Brain pericyte (primary cell): ENCODE measurements at regions not wholly inside any gene's neighbourhood (a gene's known extent, or its start where the extent isn't known, plus 50 kb on each side); places are given as distances from the start of the nearest gene placed in this dataset.

ENCODE experiments used
- DNase-seq: peaks from one replicate; pipeline ENCODE4 v3.0.0-alpha.2; 2012; ENCODE audit warnings: low read depth, low spot score

DNA sequence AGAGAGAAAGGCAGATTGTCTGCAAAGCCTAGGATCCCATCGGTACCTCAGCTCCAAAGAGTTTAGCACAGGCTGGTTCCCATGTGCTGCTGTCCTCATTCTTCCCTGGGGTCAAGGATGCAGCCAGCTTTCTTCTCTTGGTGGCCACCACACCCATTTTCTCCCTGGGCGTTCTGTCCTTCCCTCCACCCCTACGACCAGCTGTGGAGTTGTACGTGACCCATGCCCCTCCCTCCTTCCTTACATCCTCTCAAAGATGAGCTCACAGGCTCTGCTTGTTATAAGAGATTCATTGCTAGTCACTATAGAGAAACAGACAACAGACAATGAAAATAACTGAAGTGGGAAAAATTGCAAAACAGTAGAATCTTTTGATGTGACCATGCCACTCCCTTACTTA, 74.0 kb upstream of the KLF3 start:
- no peak for DNase-seq

DNA sequence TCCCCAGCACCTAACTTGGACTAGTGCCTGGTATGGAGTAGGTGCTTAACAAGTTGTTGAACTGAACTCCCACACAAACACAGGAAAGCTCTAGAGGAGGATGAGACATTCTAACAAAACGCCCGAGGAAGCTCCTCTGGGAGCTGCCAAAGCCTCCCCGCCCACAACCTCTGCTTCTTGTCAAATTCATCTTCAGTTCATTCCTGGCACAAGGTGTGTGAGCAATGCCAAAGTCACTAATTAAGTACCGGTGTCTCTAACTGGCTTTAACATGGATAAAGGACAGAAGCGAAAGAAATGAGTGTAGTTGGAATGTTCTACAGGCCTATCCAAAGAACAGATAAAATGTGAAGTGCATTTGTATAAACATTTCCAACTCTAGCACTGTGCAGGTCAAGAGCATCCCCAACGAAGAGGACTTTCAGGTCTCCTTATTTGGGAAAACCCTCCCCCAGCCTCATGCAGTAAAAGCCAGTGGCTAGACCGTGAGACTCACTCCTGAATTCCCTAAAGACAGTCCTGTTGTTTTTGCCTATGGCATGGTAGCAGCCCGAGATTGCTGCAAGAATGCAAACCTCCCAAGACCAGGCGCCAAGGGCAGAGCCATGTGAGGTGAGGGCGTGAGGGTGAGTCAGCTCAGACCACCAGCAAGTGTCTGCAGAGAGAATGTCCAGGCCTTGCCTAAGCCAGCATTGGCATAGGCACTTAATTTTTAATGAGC, 72.2 kb upstream of the KLF3 start:
- no peak for DNase-seq

DNA sequence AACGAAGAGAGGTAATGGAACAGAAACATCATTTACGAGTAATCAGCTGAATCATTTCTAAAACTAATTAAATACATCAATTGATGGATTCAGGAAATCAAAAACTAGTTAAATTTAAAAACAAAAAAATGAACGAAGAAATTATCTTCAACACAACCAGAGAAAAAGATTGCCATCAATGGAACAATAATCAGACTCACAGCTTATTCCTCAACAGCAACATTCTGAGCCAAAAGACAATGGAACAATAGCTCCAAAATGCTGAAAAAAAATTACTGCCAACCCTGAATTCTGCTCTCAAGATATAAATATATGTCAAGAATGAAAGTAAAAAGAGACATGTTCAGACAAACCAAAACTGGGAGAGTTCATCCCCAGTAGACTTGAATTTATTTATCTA, 65.5 kb upstream of the KLF3 start:
- DNase-seq = no peak

DNA sequence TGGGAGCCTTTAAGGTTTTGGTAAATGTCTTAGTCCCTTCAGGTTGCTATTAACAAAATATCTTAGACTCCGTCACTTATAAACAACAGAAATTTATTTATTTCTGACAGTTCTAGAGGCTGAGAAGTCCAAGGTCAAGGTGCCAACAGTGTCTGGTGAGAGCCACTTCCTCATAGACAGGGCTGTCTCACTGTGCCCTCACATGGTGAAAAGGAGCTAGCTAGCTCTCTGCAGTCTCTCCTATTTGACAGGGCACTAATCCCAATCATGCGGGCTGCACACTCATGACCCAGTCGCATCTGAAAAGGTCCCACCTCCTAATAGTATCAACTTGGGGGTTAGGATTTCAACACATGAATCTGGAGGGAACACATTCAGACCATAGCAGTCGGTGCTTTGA, 63.4 kb upstream of the KLF3 start:
- no peak for DNase-seq

DNA sequence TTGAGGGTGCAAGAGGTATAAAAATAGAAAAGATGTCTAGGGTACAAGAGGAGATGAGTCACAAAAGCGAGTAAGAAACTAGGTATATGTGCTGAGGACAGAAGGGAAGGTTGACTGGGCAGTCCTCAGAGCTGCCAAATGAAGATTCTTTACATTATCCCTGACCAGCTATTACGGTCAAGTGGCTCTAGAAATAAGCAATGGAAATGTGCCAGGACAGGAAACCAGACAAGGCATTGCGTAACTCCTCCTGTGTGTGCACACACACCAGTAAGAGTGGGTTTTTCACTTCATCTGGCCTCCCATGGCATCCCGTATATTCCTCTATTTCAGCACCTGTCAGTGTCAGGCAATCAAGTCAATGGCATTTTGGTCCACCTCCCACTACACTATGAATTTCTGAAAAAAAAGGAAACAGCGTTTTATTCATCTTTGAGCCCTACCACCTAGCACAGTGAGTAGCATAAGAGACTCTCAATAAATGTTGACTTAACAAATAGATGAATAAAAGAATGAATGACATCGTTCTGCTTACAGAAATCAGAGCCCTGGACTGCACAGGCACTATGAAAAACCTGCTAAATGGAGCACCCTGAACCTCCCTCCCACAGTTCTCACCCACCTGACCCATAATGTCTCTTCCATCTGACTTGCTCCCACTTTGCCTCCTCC, 62.6 kb upstream of the KLF3 start:
- DNase-seq = no peak

DNA sequence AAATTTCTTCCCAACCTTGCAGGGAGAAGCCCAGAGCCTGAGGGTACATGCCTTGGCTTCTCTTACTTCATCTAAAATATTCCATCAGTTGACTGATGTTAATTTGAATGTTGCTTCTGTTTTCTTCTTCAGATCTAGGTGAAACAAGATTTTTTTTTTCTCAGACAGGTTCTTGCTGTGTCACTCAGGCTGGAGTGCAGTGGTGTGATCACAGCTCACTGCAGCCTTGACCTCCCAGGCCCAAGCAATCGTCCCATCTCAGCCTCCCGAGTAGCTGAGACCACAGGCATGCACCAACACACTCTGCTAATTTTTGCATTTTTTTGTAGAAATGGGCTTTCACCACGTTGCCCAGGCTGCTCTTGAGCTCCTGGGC, 62.1 kb upstream of the KLF3 start:
- no peak for DNase-seq

DNA sequence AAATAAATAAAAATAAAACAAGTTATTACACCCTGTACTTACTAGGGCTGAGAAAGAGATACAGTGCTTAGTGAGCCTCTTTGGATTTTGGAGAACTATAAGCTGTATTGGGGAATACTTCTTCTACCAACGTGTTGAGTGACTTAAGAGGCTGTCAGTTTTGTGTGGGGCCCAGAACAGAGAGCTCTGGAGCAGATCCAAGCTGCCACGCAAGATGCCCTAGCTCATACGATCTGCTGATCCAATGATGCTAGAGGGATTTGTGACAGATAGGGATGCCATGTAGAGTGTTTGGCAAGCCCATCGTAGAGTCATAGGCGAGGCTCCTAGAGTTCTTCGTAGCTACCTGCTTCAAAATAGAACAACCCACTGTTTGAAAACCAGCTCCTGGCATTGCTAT, 60.3 kb upstream of the KLF3 start:
- no peak for DNase-seq

DNA sequence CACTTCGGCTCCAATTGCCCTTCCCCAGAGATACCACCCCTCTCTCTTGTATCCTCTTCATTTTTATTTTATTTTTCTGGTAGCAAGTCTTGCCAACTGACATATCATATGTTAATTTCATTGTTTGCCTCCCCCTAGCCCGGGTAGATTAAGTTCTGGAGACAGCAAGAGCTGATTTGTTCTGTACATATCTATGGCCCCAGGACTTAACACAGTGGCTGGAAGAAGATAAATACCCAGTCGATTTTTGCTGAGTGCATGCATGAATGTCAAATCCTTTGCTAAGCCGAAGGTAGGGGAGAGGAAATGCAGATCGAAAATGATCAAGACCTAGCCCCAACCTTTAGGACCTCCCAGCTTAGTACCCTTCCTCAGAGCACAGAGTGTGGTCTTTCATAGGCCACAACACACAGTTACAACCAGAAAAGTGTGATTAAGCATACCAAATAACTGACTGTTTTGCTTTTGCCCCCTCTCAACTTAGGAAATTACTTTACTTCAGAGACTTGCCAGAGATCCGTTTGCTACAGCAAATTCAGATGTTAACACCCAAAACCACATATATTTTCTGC, 58.7 kb upstream of the KLF3 start:
- DNase-seq = no peak

DNA sequence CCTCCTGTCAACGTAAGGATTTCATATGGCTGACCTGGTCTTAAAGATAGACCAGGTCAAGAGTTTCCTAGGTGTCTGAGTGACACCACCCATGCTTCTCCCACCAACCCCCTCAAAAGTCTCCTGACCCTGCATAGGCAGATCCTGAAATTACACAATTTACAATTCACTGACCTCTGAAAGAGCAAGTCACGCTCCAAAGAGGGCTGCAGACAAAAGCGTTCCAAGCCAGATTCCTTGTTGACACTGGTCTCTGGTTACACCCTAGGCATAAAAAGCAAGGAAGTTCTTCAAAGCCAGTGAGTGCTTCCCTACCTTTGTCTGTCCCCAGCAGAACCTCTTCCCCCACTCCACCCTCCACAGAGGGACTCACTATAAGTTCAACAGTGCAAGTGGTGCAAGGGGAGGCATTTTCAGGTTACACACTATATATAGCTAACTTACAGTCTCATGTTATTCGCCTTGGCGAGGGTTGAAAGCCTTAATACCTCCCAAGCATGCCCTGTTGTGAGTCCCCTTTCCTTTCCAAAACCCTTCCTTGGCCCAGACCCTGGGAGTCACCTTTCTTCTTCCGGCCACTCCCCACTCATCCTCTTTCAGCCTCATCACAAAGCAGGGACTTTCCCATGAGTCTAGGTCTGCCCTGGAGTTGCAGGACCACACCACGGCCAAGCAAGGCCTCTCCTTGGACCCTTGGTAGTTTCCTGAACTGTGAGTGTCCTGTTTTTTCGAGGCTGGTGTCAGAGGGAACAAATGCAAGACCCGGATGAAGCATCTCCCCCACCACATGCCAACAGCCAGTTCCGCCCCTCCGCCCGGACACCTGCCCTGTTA, 58.0 kb upstream of the KLF3 start:
- no peak for DNase-seq

DNA sequence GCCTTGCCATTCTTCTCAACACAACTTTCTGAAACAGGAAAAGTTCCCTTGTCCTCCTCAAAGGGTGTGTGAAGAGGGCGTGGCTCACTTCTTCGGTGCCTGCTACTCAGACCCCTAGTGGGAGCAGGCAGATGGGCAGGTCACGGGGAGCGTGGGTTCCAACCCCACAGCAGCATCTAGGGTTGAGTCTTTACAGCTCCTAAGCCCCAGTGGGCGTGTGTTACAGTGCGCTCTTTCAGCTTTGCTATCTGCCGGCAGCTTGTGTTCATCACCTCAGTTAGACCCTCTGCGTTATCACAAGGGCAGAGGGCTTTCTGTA, 57.5 kb upstream of the KLF3 start:
- no peak for DNase-seq

DNA sequence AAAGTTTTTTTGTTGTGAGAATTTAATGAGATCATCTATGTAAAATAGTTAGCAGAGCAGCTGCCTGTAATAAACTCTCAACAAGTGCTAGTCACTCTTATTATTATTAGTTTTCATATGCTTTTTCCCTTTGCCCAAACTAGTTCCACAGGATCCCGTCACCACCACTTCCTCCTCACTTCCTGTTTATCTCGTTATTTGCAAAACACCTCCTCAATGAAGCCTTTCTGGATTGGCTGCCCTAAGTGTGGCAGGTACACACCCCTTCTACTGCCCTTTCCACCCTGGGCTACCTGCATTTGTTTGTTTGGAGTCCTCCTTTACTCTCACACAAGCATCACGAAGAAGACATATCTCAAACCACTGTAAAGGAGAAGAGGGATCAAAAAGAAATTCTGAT, 54.4 kb upstream of the KLF3 start:
- no peak for DNase-seq

DNA sequence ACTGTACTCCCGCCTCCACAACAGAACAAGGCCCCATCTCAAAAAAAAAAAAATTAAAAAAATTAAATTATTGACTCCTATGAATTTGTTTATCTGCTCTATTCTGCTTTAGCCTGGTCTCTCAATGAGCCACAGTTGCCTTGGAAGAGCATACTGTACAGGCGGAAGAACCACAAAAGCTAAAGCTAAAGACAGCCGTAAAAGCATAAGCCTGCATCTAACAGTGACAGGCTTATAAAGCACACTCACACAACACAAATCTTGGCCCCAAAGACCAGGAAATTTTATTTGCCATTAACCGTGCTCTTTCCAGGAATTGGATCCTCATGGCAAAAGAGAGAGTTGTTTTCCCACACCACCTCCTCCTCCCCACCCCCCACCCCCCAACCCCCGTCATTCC, 53.5 kb upstream of the KLF3 start:
- DNase-seq = no peak

DNA sequence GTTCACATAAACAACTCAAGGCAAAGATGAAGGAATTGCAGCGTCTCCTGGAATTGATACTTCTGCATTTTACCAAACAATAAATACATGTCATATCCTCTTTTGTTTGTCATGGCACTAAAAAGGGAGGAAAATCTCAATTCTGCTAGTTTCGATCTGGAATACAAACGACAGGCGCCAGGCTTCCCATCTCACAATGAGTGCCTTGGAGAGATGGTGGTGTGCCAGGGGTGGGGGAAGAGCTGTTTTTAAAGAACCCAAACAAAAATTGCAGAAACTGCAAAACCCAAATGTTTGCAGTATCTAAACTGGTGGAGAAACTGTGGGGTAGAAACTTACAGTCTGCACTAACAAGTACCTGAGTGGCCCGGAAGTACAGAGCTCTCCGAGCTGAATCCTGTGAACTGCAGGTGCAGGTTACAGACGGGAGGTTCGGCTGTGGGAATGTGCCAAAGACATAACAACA, 53.0 kb upstream of the KLF3 start:
- DNase-seq = no peak

DNA sequence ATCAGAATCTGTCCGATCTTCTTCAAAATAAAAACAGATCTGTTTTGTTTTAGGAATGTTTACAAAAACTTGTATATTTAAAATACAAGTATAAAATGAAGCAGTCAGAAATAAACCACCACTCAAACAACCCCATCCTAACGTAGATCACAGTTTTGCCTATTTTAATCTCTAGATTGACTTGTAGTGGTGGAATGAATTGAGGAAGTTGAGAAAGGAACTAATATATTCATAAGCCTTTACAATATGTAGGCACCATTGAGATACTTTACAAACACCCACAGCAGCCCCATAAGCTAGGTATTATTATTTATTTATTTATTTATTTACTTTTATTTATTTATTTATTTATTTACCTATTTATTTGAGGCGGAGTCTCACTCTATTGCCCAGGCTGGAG, 52.3 kb upstream of the KLF3 start:
- no peak for DNase-seq

DNA sequence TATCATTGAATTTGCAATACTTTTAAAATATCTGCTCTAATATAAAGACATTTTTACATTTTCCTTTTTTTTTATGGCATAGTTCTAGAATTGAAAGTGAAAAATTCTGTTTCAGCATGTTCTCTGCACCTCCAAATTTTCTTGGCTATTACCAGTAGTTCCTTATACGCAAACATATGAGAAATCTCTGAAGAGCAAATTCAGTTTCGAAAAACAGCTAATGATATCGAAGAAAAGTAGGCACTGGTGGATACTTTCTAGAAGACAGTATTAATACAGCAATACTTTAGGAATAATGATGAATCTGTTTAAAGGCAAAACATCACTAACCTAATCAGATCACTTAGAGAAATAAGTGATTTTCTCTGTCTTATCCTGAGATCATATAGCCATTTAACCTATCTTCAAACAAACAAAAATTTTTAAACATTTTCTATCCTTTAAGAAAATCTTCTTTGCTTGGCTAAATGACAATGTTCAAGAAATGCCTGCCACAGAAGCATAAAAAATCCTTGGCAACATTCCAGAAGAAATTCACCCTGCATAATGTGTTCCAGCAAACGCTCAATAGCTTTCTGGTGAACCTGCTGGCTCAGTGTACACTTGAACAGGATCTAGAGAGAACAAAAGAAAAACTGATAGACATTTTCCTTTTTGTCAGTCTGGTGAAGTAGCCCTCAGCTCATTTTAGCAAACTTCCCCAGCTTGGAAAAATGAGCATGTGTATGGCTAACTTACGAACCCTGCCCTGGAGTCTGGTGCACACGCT, 51.2 kb upstream of the KLF3 start:
- no peak for DNase-seq
